OCI-LY3 (cell line): ENCODE measurements at regions not wholly inside any gene's neighbourhood (a gene's known extent, or its start where the extent isn't known, plus 50 kb on each side); places are given as distances from the start of the nearest gene placed in this dataset.

Experiments used
- H2AFZ ChIP-seq: fragments of 200-600, 300-600 bp; shearing (Covaris generic); 2 replicates; pipeline ENCODE4 v1.6.0; 2014; ENCODE audit warnings: antibody characterized with exemption, low read depth, low read length
- H3K27ac ChIP-seq: fragments of 200-600, 300-600 bp; sonication (generic); 2 replicates; pipeline ENCODE4 v1.5.1; 2014; ENCODE audit warnings: mild to moderate bottlenecking, low read length, moderate library complexity, mixed read lengths
- H3K27me3 ChIP-seq: fragments of 200-600, 300-600 bp; sonication (generic); 2 replicates; pipeline ENCODE4 v1.6.1; 2014; ENCODE audit warnings: low read depth, low read length, mixed read lengths
- H3K36me3 ChIP-seq: fragments of 200-600, 300-600 bp; sonication (generic); replicated peaks from 2 replicates; pipeline ENCODE3; 2014; ENCODE audit warnings: low read depth, low read length, mixed read lengths
- H3K4me1 ChIP-seq: fragments of 300-600, 200-600 bp; sonication (generic); 2 replicates; pipeline ENCODE4 v1.6.1; 2014; ENCODE audit warnings: low read length, mixed read lengths
- H3K4me2 ChIP-seq: fragments of 200-600, 300-600 bp; sonication (generic); 2 replicates; pipeline ENCODE4 v1.6.1; 2014; ENCODE audit warnings: low read length, mixed read lengths
- H3K4me3 ChIP-seq: fragments of 300-600, 200-600 bp; sonication (generic); 2 replicates; pipeline ENCODE4 v1.5.1; 2014; ENCODE audit warnings: antibody characterized with exemption, mild to moderate bottlenecking, low read length, moderate library complexity
- H3K79me2 ChIP-seq: fragments of 300-600, 200-600 bp; shearing (Covaris generic); 2 replicates; pipeline ENCODE4 v1.6.1; 2014; ENCODE audit warnings: mild to moderate bottlenecking, low read length, mixed read lengths
- H3K9ac ChIP-seq: fragments of 300-600, 200-600 bp; shearing (Covaris generic); 2 replicates; pipeline ENCODE4 v1.6.0; 2014; ENCODE audit warnings: mild to moderate bottlenecking, low read length, moderate library complexity
- H3K9me3 ChIP-seq: fragments of 200-600, 300-600 bp; shearing (Covaris generic); 2 replicates; pipeline ENCODE4 v1.6.1; 2014; ENCODE audit warnings: low read length, mixed read lengths; ENCODE audit not compliant: insufficient read depth
- H4K20me1 ChIP-seq: fragments of 200-600, 300-600 bp; sonication (generic); 2 replicates; pipeline ENCODE4 v1.6.1; 2016; ENCODE audit warnings: low read length, mixed read lengths; ENCODE audit not compliant: insufficient read depth
- EZH2phosphoT487 ChIP-seq: fragments of 200-600 bp; shearing (Covaris generic); IDR thresholded peaks from 2 replicates; pipeline ENCODE4 v1.6.1; 2018; ENCODE audit warnings: antibody characterized with exemption, mixed run types, low read depth
- TF ChIP-seq, protein P1 (sequence below): fragments of 200-600, 300-600 bp; sonication (generic); IDR thresholded peaks from 2 replicates; pipeline ENCODE4 v1.5.1; 2014; ENCODE audit warnings: antibody characterized with exemption, low read length, low read depth

DNA sequence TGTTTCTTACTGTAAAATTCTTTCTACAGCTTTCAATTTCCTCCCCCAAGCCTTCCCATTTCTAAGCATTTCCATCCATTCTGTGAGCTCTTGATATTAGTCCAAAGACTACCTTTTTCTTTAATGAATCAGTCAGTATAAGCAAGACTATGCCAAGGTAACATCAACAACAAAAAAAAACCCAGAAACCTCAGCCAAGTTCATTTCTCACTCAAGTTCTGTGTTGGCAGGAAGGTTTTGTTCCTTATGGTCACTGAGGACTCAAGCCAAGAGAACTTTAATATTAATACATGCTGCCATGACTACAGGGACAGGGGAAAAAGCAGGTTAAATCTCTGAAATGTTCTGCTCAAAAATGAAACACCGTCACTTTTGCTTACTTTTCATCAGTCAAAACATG is 621.2 kb upstream of the NRP1 start:
- Histone ChIP-seq H3K4me1 (no peaks in the 10 kb centered on the region), H3K36me3 (no peaks in the 10 kb centered on the region), H2AFZ (no peak overlapping the region), H3K79me2 (no peaks in the 10 kb centered on the region), H3K9me3 (no peaks in the 10 kb centered on the region), H3K4me3 (no peak overlapping the region), H3K27ac (no peak overlapping the region), H4K20me1 (no peaks in the 10 kb centered on the region), H3K27me3 (no peaks in the 10 kb centered on the region), H3K9ac (no peak overlapping the region), H3K4me2 (no peak overlapping the region)
- no peak for TF ChIP-seq EZH2phosphoT487
- TF ChIP-seq, protein P1, sequence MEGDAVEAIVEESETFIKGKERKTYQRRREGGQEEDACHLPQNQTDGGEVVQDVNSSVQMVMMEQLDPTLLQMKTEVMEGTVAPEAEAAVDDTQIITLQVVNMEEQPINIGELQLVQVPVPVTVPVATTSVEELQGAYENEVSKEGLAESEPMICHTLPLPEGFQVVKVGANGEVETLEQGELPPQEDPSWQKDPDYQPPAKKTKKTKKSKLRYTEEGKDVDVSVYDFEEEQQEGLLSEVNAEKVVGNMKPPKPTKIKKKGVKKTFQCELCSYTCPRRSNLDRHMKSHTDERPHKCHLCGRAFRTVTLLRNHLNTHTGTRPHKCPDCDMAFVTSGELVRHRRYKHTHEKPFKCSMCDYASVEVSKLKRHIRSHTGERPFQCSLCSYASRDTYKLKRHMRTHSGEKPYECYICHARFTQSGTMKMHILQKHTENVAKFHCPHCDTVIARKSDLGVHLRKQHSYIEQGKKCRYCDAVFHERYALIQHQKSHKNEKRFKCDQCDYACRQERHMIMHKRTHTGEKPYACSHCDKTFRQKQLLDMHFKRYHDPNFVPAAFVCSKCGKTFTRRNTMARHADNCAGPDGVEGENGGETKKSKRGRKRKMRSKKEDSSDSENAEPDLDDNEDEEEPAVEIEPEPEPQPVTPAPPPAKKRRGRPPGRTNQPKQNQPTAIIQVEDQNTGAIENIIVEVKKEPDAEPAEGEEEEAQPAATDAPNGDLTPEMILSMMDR: no peak

DNA sequence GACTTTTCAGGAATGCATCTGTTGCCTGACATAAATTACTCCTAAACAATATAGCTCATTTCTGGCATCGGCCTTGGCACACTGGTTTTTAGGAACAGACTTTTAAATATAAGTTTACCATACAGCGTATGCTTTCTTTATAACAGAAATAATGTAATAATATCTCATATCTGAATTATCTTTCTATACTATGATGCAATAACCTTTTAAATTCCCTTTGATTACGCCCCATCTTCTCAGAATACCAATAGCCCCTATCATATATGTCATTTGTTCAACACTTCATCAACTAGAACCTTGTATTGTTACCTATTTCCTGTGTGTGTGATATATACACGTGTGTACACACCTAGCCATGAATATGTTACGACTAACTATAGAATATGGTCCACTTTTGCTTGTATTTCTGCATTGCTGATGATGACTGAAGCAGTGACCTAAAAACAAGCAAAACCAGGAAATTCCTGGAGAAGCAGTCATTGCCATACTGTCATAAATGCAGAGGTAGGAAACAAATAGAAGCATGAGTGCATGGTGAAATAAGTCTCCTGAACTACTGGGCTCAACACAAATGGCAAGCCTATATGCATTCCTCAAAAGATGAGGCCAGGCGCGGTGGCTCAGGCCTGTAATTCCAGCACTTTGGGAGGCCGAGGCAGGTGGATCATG is 618.4 kb upstream of the NRP1 start:
- Histone ChIP-seq H4K20me1 (no peaks in the 10 kb centered on the region), H3K9me3 (no peaks in the 10 kb centered on the region), H3K4me1 (no peaks in the 10 kb centered on the region), H3K27ac (no peak overlapping the region), H2AFZ (no peak overlapping the region), H3K4me2 (no peak overlapping the region), H3K27me3 (no peaks in the 10 kb centered on the region), H3K9ac (no peak overlapping the region), H3K36me3 (no peaks in the 10 kb centered on the region), H3K79me2 (no peaks in the 10 kb centered on the region), H3K4me3 (no peak overlapping the region)
- TF ChIP-seq, protein P1: no peak
- TF ChIP-seq EZH2phosphoT487: no peak

DNA sequence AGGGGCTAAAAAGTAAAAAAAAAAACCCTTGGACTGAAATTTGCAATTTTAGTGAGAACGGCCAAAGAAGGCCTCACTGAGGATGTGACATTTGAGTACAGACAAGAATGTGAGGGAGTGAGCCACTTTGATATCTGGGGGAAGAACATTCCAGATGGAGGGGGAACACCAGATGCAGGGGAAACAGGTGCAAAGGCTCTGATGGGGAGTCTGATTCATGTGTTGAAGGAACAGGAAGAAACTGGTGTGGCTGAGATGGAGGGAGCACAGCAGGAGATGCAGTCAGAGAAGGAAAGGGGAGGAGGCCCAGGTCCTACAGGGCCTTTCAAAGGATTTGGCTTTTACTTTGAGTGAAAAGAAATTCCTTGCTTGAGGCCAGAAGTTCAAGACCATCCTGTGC is 615.7 kb upstream of the NRP1 start:
- H3K4me1 ChIP-seq: no peaks in the 10 kb centered on the region
- H3K4me2 ChIP-seq: no peak overlapping the region
- no peaks in the 10 kb centered on the region for H4K20me1 ChIP-seq
- H3K9me3 ChIP-seq: no peaks in the 10 kb centered on the region
- no peak overlapping the region for H2AFZ ChIP-seq
- H3K79me2 ChIP-seq: no peaks in the 10 kb centered on the region
- H3K27me3 ChIP-seq: no peaks in the 10 kb centered on the region
- H3K9ac ChIP-seq: no peak overlapping the region
- no peak overlapping the region for H3K27ac ChIP-seq
- H3K4me3 ChIP-seq: no peak overlapping the region
- TF ChIP-seq EZH2phosphoT487: no peak
- TF ChIP-seq, protein P1: no peak
- H3K36me3 ChIP-seq: no peaks in the 10 kb centered on the region

DNA sequence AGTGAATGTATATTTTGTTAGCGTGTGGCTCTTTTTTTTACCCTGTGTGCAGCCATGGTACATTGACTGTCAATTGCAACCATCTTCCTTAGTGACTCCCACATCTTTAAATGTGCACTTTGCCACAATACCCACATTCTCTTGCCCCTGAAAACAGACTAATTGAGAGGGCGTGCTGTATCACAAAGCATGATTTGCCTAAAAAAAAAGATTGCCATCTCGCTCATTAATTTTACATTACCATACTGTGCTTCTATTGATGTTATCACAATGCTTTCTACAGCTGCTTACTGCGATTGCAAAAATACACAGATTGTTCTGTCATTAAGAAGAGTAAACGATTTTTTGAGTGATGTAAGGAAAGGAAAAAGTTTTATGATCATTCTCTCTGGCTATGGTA is 613.1 kb upstream of the NRP1 start:
- Histone ChIP-seq H3K79me2 (no peaks in the 10 kb centered on the region), H3K4me1 (no peaks in the 10 kb centered on the region), H3K9me3 (no peaks in the 10 kb centered on the region), H3K4me2 (no peak overlapping the region), H3K36me3 (no peaks in the 10 kb centered on the region), H4K20me1 (no peaks in the 10 kb centered on the region), H3K27ac (no peak overlapping the region), H3K4me3 (no peak overlapping the region), H2AFZ (no peak overlapping the region), H3K27me3 (no peaks in the 10 kb centered on the region), H3K9ac (no peak overlapping the region)
- no peak for TF ChIP-seq EZH2phosphoT487
- TF ChIP-seq, protein P1: no peak
